Hepatocyte (in vitro differentiated cells): ENCODE measurements at regions not wholly inside any gene's neighbourhood (a gene's known extent, or its start where the extent isn't known, plus 50 kb on each side); places are given as distances from the start of the nearest gene placed in this dataset.

Source experiments
- DNase-seq: peaks from one replicate; pipeline ENCODE4 v3.0.0-alpha.2; 2016; ENCODE audit warnings: low spot score
- H2AFZ ChIP-seq: fragments of 200-600 bp; sonication (generic); 2 replicates; pipeline ENCODE4 v1.6.0; 2016; ENCODE audit warnings: antibody characterized with exemption, mild to moderate bottlenecking
- H3K27ac ChIP-seq: fragments of 200-600 bp; sonication (generic); 2 replicates; pipeline ENCODE4 v1.5.1; 2016; ENCODE audit warnings: mild to moderate bottlenecking
- H3K27me3 ChIP-seq: fragments of 200-600 bp; sonication (generic); 2 replicates; pipeline ENCODE4 v1.6.1; 2016
- H3K36me3 ChIP-seq: fragments of 200-600 bp; sonication (generic); replicated peaks from 2 replicates; pipeline ENCODE4 v1.5.1; 2016; ENCODE audit warnings: low read depth; ENCODE audit not compliant: insufficient read depth
- H3K4me1 ChIP-seq: fragments of 200-600 bp; sonication (generic); 2 replicates; pipeline ENCODE4 v1.5.1; 2016; ENCODE audit warnings: mild to moderate bottlenecking, moderate library complexity; ENCODE audit not compliant: insufficient read depth
- H3K4me2 ChIP-seq: fragments of 200-600 bp; sonication (generic); 2 replicates; pipeline ENCODE4 v1.6.0; 2016
- H3K4me3 ChIP-seq: fragments of 200-600 bp; sonication (generic); 2 replicates; pipeline ENCODE4 v1.5.1; 2016; ENCODE audit warnings: mild to moderate bottlenecking
- H3K79me2 ChIP-seq: fragments of 200-600 bp; sonication (generic); 2 replicates; pipeline ENCODE4 v1.6.0; 2017; ENCODE audit warnings: mild to moderate bottlenecking
- H3K9me2 ChIP-seq: fragments of 200-600 bp; sonication (generic); replicated peaks from 2 replicates; pipeline ENCODE4 v1.6.0; 2017; ENCODE audit warnings: mild to moderate bottlenecking; ENCODE audit not compliant: insufficient read depth
- H3K9me3 ChIP-seq: fragments of 200-600 bp; sonication (generic); 2 replicates; pipeline ENCODE4 v1.5.1; 2016; ENCODE audit warnings: low read depth, mild to moderate bottlenecking
- H4K20me1 ChIP-seq: fragments of 200-600 bp; sonication (generic); 2 replicates; pipeline ENCODE4 v1.6.0; 2016; ENCODE audit warnings: mild to moderate bottlenecking; ENCODE audit not compliant: insufficient read depth, poor library complexity, severe bottlenecking
- EZH2 ChIP-seq: fragments of 200-600 bp; sonication (generic); IDR thresholded peaks from 2 replicates; pipeline ENCODE4 v1.6.1; 2016; ENCODE audit warnings: antibody characterized with exemption, mild to moderate bottlenecking, borderline replicate concordance
- EZH2phosphoT487 ChIP-seq: fragments of 200-600 bp; sonication (generic); IDR thresholded peaks from one replicate; pipeline ENCODE4 v1.6.1; 2018; ENCODE audit warnings: antibody characterized with exemption, mild to moderate bottlenecking, low read depth, moderate library complexity; ENCODE audit not compliant: unreplicated experiment, severe bottlenecking
- WGBS: methylation state at CpG from one replicate; pipeline ENCODE4 v1.1.6; 2016; ENCODE audit warnings: low lambda C conversion rate; ENCODE audit errors: missing lambda C conversion rate; 5-methylcytosine and 5-hydroxymethylcytosine counted together
- TF ChIP-seq, protein P1 (sequence below): fragments of 200-600 bp; sonication (generic); IDR thresholded peaks from 2 replicates; pipeline ENCODE4 v1.5.1; 2016; ENCODE audit warnings: antibody characterized with exemption, mild to moderate bottlenecking; ENCODE audit not compliant: poor library complexity

DNA sequence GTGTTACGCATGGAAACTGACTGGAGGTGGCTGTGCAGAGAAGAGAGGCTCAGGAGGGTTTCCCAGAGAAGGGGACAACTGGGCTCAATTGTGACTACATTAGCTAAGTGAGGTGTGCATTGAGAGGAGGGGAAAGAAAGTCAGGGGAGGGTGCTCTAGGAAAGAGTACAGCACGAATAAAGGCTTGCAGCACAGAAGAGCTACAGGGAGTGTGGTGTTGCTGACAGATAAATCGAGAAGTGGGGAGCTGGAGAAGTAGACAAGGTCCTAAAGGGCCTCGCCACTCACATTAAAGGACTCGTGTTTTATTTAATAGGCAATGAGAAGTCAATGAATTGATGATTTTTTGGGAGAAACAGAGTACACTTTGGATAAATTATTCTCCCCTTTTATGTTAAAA lies 65.7 kb upstream of the CTAGE1 start:
- no peak overlapping the region for H3K4me3 ChIP-seq

DNA sequence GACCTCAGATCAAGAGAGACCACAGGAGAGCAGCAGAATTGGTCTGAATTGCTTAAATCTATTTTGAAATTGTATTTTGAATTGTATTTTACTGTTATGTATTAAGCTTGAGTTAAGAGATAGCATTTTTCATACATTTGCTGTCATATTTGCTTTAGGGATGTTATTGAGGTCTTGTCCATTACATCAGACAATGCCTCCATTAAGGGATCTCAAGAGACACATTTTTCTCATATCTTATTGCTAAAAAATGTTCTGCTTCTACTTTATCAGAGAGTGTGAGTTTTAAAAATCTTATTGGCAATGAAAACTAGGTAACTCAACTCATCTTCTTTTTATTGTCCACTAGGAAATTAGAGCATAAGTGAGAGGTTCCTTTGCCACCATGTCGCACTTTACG lies 66.8 kb upstream of the CTAGE1 start:
- no peak overlapping the region for H2AFZ ChIP-seq
- no peak overlapping the region for H3K27ac ChIP-seq
- WGBS, result 100% methylated on average over 2 of the region's 2 CpGs
- no peaks in the 10 kb centered on the region for H3K9me3 ChIP-seq
- no peak for DNase-seq
- no peaks in the 10 kb centered on the region for H3K79me2 ChIP-seq
- no peaks in the 10 kb centered on the region for H3K9me2 ChIP-seq
- H3K4me1 ChIP-seq, result peaks cover 17% of the 10 kb centered on the region
- no peak overlapping the region for H3K4me2 ChIP-seq
- no peaks in the 10 kb centered on the region for H3K36me3 ChIP-seq
- H4K20me1 ChIP-seq, result no peaks in the 10 kb centered on the region
- no peak for TF ChIP-seq EZH2
- TF ChIP-seq, protein P1, sequence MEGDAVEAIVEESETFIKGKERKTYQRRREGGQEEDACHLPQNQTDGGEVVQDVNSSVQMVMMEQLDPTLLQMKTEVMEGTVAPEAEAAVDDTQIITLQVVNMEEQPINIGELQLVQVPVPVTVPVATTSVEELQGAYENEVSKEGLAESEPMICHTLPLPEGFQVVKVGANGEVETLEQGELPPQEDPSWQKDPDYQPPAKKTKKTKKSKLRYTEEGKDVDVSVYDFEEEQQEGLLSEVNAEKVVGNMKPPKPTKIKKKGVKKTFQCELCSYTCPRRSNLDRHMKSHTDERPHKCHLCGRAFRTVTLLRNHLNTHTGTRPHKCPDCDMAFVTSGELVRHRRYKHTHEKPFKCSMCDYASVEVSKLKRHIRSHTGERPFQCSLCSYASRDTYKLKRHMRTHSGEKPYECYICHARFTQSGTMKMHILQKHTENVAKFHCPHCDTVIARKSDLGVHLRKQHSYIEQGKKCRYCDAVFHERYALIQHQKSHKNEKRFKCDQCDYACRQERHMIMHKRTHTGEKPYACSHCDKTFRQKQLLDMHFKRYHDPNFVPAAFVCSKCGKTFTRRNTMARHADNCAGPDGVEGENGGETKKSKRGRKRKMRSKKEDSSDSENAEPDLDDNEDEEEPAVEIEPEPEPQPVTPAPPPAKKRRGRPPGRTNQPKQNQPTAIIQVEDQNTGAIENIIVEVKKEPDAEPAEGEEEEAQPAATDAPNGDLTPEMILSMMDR, result no peak
- no peak for TF ChIP-seq EZH2phosphoT487
- no peaks in the 10 kb centered on the region for H3K27me3 ChIP-seq
- no peak overlapping the region for H3K4me3 ChIP-seq

More for the DNA sequence above, 65.7 kb upstream of the CTAGE1 start:
- DNase-seq, result no peak
- WGBS, result 84% methylated on average over 5 of the region's 5 CpGs
- H3K9me2 ChIP-seq, result no peaks in the 10 kb centered on the region
- H2AFZ ChIP-seq, result no peak overlapping the region
- no peak overlapping the region for H3K27ac ChIP-seq
- no peaks in the 10 kb centered on the region for H3K9me3 ChIP-seq
- H3K4me1 ChIP-seq, result peaks cover 7% of the 10 kb centered on the region
- no peak for TF ChIP-seq EZH2
- TF ChIP-seq, protein P1, result no peak
- no peak for TF ChIP-seq EZH2phosphoT487
- no peaks in the 10 kb centered on the region for H3K79me2 ChIP-seq
- H3K36me3 ChIP-seq, result no peaks in the 10 kb centered on the region
- no peak overlapping the region for H3K4me2 ChIP-seq
- H3K27me3 ChIP-seq, result no peaks in the 10 kb centered on the region
- H4K20me1 ChIP-seq, result no peaks in the 10 kb centered on the region

DNA sequence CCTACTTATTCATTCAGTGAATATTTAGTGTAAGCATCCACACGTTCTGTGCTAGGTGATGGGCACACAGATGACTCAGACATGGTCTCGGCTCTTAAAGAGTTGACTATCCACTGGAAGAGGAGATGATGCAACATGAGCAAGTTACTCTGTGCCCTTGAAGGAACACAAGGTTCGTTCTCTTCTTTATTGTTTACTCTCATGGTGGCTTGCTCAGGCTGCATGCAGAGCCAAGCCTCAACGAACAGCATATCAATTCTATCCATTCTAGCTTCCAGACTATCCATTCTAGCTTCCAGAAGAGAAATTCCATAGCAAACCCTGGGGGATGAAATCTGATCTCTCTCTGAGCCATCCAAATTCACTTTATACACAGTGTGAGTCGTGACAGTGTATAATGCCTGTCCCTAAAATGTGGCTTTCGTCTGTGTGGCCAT lies 68.1 kb upstream of the CTAGE1 start:
- H2AFZ ChIP-seq, result no peak overlapping the region
- TF ChIP-seq EZH2phosphoT487 (no peak), EZH2 (no peak)
- TF ChIP-seq, protein P1, result no peak
- no peak overlapping the region for H3K4me3 ChIP-seq
- no peaks in the 10 kb centered on the region for H3K9me3 ChIP-seq
- DNase-seq, result no peak
- H3K4me2 ChIP-seq, result no peak overlapping the region
- WGBS, result 55% methylated on average over 6 of the region's 6 CpGs
- no peaks in the 10 kb centered on the region for H3K27me3 ChIP-seq
- no peaks in the 10 kb centered on the region for H4K20me1 ChIP-seq
- peaks cover 23% of the 10 kb centered on the region for H3K4me1 ChIP-seq
- no peaks in the 10 kb centered on the region for H3K79me2 ChIP-seq
- no peaks in the 10 kb centered on the region for H3K9me2 ChIP-seq
- peak overlapping the region; percentile 36 for H3K27ac ChIP-seq
- H3K36me3 ChIP-seq, result no peaks in the 10 kb centered on the region

DNA sequence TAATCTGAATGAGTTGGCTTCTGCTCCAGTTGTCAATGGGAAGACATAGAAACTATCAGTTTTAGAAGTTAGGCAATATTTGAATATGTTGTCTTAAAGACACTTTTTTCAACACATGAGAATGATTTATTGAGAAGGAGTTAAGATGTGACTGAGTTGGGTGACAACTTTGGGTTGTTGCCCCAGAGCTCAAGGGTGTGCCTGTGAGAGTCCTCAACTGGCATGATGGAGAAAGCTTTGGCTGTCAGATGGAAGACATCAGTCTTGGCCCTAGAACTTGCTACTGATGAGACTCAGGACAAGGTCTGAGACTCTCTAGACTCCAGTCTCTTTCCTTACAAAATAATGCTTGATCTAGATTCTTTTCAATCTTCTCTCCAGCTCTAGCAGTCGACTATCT lies 69.0 kb upstream of the CTAGE1 start:
- TF ChIP-seq EZH2phosphoT487 (no peak), EZH2 (no peak)
- TF ChIP-seq, protein P1, result no peak
- Histone ChIP-seq H3K27ac (peak overlapping the region; percentile 36), H4K20me1 (no peaks in the 10 kb centered on the region), H3K9me2 (no peaks in the 10 kb centered on the region), H3K4me1 (peaks cover 23% of the 10 kb centered on the region), H3K9me3 (no peaks in the 10 kb centered on the region), H3K27me3 (no peaks in the 10 kb centered on the region), H2AFZ (no peak overlapping the region), H3K36me3 (no peaks in the 10 kb centered on the region), H3K4me3 (no peak overlapping the region), H3K4me2 (no peak overlapping the region), H3K79me2 (no peaks in the 10 kb centered on the region)
- 59% methylated on average over 1 of the region's 1 CpG for WGBS
- DNase-seq, result no peak
